Type B pancreatic cell (in vitro differentiated cells): ENCODE measurements at regions not wholly inside any gene's neighbourhood (a gene's known extent, or its start where the extent isn't known, plus 50 kb on each side); places are given as distances from the start of the nearest gene placed in this dataset.

Experiments
- DNase-seq: peaks from one replicate; pipeline ENCODE4 v3.0.0; 2021; ENCODE audit warnings: mixed read lengths; ENCODE audit not compliant: unreplicated experiment; ENCODE audit errors: extremely low spot score
- H3K27ac Mint-ChIP-seq: 2 replicates; pipeline ENCODE4 v1.8.0; 2021; ENCODE audit warnings: mild to moderate bottlenecking, mixed read lengths
- H3K27me3 Mint-ChIP-seq: 2 replicates; pipeline ENCODE4 v1.8.0; 2021; ENCODE audit warnings: mixed read lengths
- H3K36me3 Mint-ChIP-seq: 2 replicates; pipeline ENCODE4 v1.8.0; 2021; ENCODE audit warnings: mixed read lengths
- H3K4me1 Mint-ChIP-seq: one replicate; pipeline ENCODE4 v1.8.0; 2021; ENCODE audit warnings: mixed read lengths; ENCODE audit not compliant: unreplicated experiment
- H3K4me3 Mint-ChIP-seq: 2 replicates; pipeline ENCODE4 v1.8.0; 2021; ENCODE audit warnings: mild to moderate bottlenecking, mixed read lengths
- H3K9me3 Mint-ChIP-seq: 2 replicates; pipeline ENCODE4 v1.8.0; 2021; ENCODE audit warnings: mixed read lengths
- CTCF ChIP-seq: fragments of 200-600 bp; sonication (generic); conservative IDR thresholded peaks from 2 replicates; pipeline ENCODE4 v1.5.0; 2021; ENCODE audit warnings: antibody characterized with exemption, mild to moderate bottlenecking

- no peak overlapping the region for H3K27ac Mint-ChIP-seq
- H3K4me3 Mint-ChIP-seq = no peak overlapping the region
- H3K36me3 Mint-ChIP-seq = no peaks in the 10 kb centered on the region
- DNase-seq = no peak
- TF ChIP-seq CTCF = no peak
- no peaks in the 10 kb centered on the region for H3K27me3 Mint-ChIP-seq
- H3K9me3 Mint-ChIP-seq = no peaks in the 10 kb centered on the region
- no peaks in the 10 kb centered on the region for H3K4me1 Mint-ChIP-seq
These were observed 507.9 kb upstream of the LCORL start for GRCh38 chr4:18529482-18529881.

GRCh38 chr4:18524667-18525066 lies 503.1 kb upstream of the LCORL start:
- H3K36me3 Mint-ChIP-seq = no peaks in the 10 kb centered on the region
- no peaks in the 10 kb centered on the region for H3K9me3 Mint-ChIP-seq
- no peaks in the 10 kb centered on the region for H3K4me1 Mint-ChIP-seq
- TF ChIP-seq CTCF = no peak
- DNase-seq = no peak
- H3K27me3 Mint-ChIP-seq = no peaks in the 10 kb centered on the region
- H3K27ac Mint-ChIP-seq = no peak overlapping the region
- no peak overlapping the region for H3K4me3 Mint-ChIP-seq

- H3K4me1 Mint-ChIP-seq = peaks cover 4% of the 10 kb centered on the region
- H3K27me3 Mint-ChIP-seq = no peaks in the 10 kb centered on the region
- H3K36me3 Mint-ChIP-seq = no peaks in the 10 kb centered on the region
- no peak for TF ChIP-seq CTCF
- H3K27ac Mint-ChIP-seq = no peak overlapping the region
- H3K4me3 Mint-ChIP-seq = no peak overlapping the region
- no peak for DNase-seq
- H3K9me3 Mint-ChIP-seq = no peaks in the 10 kb centered on the region
These were observed 496.5 kb upstream of the LCORL start for GRCh38 chr4:18518098-18518497.

GRCh38 chr4:18513861-18514260 lies 492.3 kb upstream of the LCORL start:
- no peak for TF ChIP-seq CTCF
- Mint-ChIP-seq H3K36me3 (no peaks in the 10 kb centered on the region), H3K4me1 (peaks cover 4% of the 10 kb centered on the region), H3K27me3 (no peaks in the 10 kb centered on the region), H3K9me3 (no peaks in the 10 kb centered on the region), H3K4me3 (no peak overlapping the region), H3K27ac (no peak overlapping the region)
- DNase-seq = no peak

GRCh38 chr4:18512718-18513117 lies 491.2 kb upstream of the LCORL start:
- no peaks in the 10 kb centered on the region for H3K27me3 Mint-ChIP-seq
- no peak for DNase-seq
- H3K9me3 Mint-ChIP-seq = no peaks in the 10 kb centered on the region
- no peak overlapping the region for H3K27ac Mint-ChIP-seq
- no peak for TF ChIP-seq CTCF
- no peaks in the 10 kb centered on the region for H3K36me3 Mint-ChIP-seq
- no peaks in the 10 kb centered on the region for H3K4me1 Mint-ChIP-seq
- no peak overlapping the region for H3K4me3 Mint-ChIP-seq

GRCh38 chr4:18511727-18512126 lies 490.2 kb upstream of the LCORL start:
- H3K27ac Mint-ChIP-seq = no peak overlapping the region
- no peaks in the 10 kb centered on the region for H3K4me1 Mint-ChIP-seq
- TF ChIP-seq CTCF = no peak
- H3K9me3 Mint-ChIP-seq = no peaks in the 10 kb centered on the region
- H3K4me3 Mint-ChIP-seq = no peak overlapping the region
- H3K27me3 Mint-ChIP-seq = no peaks in the 10 kb centered on the region
- DNase-seq = no peak
- H3K36me3 Mint-ChIP-seq = no peaks in the 10 kb centered on the region
